GM19372 (cell line): ENCODE measurements at regions not wholly inside any gene's neighbourhood (a gene's known extent, or its start where the extent isn't known, plus 50 kb on each side); places are given as distances from the start of the nearest gene placed in this dataset.
"Not testable (repeated sequence)": the region's sequence is repeated elsewhere in the genome, so short reads cannot be mapped to it uniquely, and the experiment has no call there.

Source experiments
- ATAC-seq: cut with Tn5 transposase; IDR thresholded peaks from one replicate; pipeline ENCODE4 v1.9.1; 2021; ENCODE audit warnings: mild to moderate bottlenecking, low read depth, moderate library complexity; ENCODE audit not compliant: unreplicated experiment

- no peak for ATAC-seq
Observed at GRCh38 chrX:150050387-150050786, 112.1 kb upstream of the EOLA2 start.

DNA sequence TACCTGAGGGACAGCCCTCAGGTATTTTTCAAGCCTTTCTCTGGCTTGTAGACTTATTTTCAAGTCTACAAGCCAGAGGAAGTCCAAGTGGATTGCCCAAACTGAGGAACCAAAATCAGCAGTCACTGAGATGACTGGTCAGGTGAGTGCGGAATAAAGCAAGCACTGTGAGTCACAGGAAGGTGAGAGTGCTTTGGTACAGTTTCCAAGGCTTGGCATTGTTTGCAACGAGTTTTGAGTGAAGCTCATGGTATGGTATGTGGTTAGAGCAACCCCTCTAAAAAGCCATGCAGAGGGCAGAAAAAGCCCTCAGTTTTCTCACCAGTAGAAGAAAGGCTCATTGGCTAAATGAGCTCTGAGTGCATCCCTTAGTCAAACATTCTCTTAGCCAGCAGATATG is 112.8 kb upstream of the EOLA2 start:
- no peak for ATAC-seq

GRCh38 chrX:150052226-150052625 is 113.9 kb upstream of the EOLA2 start:
- ATAC-seq: no peak

DNA sequence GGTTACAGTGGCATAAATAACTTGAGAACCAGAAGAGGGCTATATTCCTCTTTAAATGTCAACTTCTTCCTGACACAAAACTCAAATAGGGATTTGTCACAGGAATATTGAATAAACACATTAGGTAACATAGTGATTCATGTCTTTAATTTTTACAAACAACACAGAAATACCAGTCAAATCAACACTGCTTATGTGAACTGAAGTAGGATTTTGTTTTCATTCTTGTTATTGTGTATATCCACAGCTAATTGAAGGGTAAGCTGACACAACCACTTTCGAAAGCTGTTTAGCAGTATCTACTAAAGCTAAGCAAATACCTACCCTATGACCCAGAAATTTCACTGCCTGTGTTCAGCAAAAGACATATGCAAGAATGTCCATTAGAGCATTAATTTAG is 120.4 kb upstream of the EOLA2 start:
- no peak for ATAC-seq

DNA sequence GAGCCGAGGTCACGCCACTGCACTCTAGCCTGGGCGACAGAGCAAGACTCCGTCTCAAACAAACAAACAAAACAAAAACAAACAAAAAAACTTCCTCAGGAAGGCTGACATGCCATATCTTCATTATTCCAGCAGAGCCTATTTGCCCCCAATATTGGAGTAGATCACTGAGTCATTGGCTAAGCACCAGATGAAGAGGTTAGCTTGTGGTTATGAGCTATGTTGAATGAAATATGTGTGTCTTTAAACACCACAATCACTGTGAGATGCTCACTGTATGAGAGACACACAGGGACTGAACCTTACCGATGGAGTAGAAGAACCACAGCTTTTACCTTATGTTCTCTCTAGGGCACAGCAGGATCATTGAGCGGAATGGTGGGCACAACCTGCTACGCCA is 122.1 kb upstream of the EOLA2 start:
- no peak for ATAC-seq

GRCh38 chrX:150062292-150063137 is 124.2 kb upstream of the EOLA2 start:
- ATAC-seq: no peak

DNA sequence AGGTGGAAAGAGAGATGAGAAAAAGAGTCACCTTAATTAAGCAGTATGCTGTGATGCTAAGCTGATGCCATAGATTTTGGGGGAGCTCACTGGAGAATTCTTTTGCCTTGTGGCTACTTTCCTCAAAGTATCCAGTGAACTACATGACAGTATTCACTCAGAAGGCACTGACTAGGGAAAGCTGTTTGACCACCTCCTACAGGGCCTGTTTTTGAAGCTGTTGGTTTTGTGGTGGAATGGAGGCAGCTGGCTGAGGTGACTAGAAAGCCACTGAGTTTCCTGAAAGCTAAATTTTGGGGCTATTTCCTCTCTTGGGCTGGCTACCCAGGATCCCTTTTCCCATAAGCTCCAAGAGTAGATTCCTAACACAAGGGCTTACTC is 124.8 kb upstream of the EOLA2 start:
- no peak for ATAC-seq

- no peak for ATAC-seq
Observed at GRCh38 chrX:150063674-150064073, 125.4 kb upstream of the EOLA2 start.

GRCh38 chrX:150074175-150074574 is 135.9 kb upstream of the EOLA2 start:
- ATAC-seq: no peak

DNA sequence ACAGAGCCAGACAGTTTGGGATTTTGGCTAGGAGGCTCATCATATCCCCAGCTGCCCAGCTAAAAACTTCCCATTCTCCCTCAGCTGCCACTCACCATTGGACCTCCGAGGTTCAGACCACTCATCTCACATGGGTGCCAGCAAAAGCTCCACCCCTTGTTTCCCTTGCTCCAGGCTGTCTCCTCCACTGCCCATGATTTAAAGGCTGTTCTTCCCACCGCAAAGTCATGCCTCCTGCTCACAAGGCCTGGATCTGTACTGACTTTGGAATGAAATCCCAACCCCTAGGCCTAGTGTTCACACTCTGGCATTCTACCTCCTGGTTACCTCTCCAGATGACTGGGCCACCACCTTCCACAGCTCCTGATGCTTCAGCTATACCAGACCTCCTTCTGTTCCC is 142.2 kb upstream of the EOLA2 start:
- no peak for ATAC-seq

DNA sequence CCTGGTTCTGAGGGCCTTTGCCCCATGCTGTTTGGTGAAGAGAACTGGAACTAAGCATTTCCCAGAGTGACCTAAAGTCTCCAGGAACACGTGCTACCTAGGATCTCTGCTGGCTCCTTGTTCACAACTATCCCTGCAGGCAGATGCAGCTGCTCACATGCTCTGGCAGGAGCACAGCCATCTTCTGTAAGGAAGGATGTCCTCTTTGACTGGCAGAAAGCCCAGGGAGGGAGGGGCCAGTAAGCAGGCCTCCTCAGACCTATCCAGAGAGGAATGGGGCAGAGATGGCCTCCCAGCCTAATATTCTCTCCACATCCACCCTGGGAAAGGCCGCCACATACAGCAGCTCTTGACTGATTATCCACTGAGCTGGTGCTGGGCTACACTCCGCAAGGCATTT is 142.8 kb upstream of the EOLA2 start:
- no peak for ATAC-seq

- ATAC-seq: no peak
Observed at GRCh38 chrX:150084496-150085229, 146.4 kb upstream of the EOLA2 start.

DNA sequence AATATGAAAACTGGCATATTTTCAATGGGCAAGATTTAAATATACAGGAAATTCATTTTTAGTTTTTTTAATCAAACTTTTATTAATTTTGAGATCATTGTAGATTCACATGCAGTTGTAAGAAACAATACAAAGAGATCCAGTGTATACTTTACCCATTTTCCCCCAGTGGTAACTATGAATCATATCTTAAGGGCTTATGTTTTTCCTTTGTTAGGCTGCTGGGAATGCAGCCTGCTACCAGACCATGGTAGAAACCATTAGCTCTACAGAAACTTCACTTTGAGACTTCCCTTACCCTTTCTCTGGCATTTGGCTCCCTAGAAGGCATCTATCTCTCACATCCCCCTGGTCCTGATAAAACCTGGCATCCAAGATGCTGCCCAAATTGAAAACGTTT is 147.6 kb upstream of the EOLA2 start:
- no peak for ATAC-seq

DNA sequence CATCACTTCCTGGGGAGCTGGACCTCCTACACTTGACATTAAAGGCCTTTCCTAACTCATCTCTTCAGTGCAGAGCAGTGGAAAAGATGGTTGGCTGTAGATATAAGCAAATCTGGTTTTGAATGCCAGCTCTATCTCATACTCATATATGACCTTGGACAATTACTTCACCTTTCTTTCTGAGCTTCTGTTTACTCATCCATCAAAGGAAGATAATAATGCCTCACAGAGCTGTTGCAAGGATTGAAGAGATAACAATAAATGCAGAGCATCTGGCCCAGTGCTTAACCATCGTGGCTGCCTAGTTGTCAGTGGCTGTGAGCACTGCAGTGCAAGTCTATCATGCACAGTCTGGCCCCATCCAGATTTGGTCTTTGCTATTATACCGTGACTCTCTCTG is 148.1 kb upstream of the EOLA2 start:
- ATAC-seq: no peak

- no peak for ATAC-seq
Observed at GRCh38 chrX:150087612-150088011, 149.3 kb upstream of the EOLA2 start.

DNA sequence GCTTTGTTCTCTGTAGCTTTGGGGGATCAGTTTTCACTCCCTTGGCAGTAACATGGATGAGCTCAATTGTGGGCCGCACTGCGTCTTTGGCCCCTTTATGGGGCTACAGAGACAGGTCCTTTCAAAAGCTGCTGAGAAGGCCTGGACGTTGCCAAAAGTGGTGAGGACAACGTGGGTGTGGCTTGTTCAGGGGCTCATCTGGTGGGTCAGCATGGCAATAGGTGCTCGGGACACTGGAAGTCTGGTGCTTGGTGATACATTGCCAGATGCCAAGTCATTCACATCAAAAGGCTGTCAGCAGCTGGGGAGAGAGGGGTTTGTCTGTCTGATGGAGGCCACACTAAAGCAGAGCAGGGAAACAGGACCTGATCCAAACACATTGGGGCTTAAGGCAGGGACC is 149.8 kb upstream of the EOLA2 start:
- no peak for ATAC-seq

DNA sequence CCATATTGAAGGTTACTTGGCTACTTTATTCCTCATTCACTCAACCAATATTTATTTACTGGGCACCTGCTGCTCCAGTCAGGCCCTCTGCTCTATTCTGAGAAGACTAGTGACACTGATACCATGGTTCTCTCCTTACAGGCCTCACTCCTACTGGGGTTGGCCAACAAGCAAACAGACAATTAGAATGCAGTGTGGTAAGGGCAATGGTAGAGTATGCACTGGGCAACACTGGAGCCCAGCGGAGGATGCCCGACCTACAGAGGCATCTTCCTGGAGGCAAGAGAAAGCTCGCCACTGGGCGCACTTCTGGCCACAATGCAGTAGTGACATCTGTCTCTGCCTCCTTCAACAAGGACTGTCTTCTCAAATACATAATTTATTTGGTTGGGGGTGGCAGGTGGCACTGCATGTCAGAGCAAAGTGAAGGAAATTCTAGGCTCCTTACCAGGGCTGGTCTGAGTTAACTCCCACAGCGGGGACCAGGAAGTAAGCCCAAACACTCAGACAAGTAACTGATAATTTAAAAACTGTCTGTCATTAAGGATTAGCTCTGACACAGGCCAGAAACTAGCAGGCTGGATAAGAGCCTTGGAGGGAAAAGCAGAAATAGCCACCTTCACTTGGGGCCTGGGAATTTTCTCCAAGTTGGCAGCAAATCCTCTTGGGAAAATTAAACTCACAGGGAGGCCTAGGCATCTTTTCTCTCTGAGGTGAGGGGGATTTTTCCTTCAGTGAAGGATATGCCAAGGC is 150.7 kb upstream of the EOLA2 start:
- no peak for ATAC-seq

- not testable (repeated sequence) for ATAC-seq
Observed at GRCh38 chrX:150091300-150091699, 153.0 kb upstream of the EOLA2 start.

DNA sequence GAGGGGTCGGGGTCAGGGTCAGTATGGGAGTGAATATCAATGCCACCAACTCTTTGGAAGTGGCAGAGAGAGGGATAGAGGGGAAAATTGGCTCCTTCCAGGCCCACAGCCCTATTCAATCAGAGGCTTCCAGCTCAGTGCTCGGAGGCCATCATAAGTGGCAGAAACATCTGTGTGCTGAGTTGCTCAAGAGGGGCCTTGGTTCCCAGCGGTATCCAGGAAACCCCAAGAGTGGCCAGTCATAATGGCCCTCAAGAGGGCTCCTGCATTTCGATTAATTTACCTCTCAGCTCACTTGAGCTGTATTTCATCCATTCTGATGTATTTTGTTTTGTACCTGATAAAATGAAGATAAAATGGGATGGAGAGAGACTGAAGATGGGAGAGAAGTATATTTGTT is 154.3 kb upstream of the EOLA2 start:
- no peak for ATAC-seq

- ATAC-seq: no peak
Observed at GRCh38 chrX:150094375-150094774, 156.1 kb upstream of the EOLA2 start.

DNA sequence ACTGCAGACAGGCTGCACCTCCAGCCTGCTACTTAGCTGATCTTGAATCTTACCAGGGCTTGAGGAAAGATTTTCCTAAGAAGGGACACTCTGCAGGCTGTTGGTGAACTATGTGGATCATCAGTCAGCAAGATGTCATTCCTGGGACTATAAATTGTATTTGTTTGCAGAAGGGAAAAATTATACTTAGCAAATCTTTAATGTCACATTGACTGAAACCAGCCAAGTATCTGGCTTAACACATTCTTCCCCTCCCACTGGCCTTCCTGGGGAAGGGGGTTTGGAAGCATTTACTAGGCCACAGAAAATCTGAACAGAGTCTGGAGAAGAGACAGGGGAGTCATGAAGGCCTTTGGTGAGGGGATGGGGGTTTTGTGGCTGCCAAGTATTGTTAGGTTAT is 156.7 kb upstream of the EOLA2 start:
- no peak for ATAC-seq
